Activated naive CD8-positive, alpha-beta T cell treated with anti-CD3 and anti-CD28 coated beads, Interleukin-2, amount 10 ng/mL, durations not matched to agents 7 days and 5 days (primary cell): ENCODE measurements at regions not wholly inside any gene's neighbourhood (a gene's known extent, or its start where the extent isn't known, plus 50 kb on each side); places are given as distances from the start of the nearest gene placed in this dataset.
A peak's percentile ranks its signal among the peaks of the same experiment; 100 is the strongest.
"Not testable (repeated sequence)": the region's sequence is repeated elsewhere in the genome, so short reads cannot be mapped to it uniquely, and the experiment has no call there.

Source experiments
- ATAC-seq: fragments of 150-1000 bp; cut with Tn5 transposase; one replicate; pipeline ENCODE4 v1.10.0; 2021; ENCODE audit warnings: low read depth, moderate library complexity
- POLR2A ChIA-PET: fragments of 350-600 bp; sonication (Branson Sonifier 250); formaldehyde crosslinking; loops from one replicate; lab custom pipeline; 2021; ENCODE audit warnings: antibody characterized with exemption; lab: Charles Lee
- DNase-seq: peaks from one replicate; pipeline ENCODE4 v3.0.0; 2021
- H3K27ac Mint-ChIP-seq: one replicate; pipeline ENCODE4 v1.8.0; 2022; ENCODE audit warnings: mild to moderate bottlenecking, mixed read lengths
- H3K27me3 Mint-ChIP-seq: one replicate; pipeline ENCODE4 v1.8.0; 2022; ENCODE audit warnings: mild to moderate bottlenecking, moderate library complexity, mixed read lengths
- H3K36me3 Mint-ChIP-seq: one replicate; pipeline ENCODE4 v1.8.0; 2021; ENCODE audit warnings: mild to moderate bottlenecking, mixed read lengths
- H3K4me1 Mint-ChIP-seq: one replicate; pipeline ENCODE4 v1.8.0; 2021; ENCODE audit warnings: mixed read lengths
- H3K4me3 Mint-ChIP-seq: one replicate; pipeline ENCODE4 v1.8.0; 2022; ENCODE audit warnings: mild to moderate bottlenecking, moderate library complexity, mixed read lengths
- H3K9me3 Mint-ChIP-seq: one replicate; pipeline ENCODE4 v1.8.0; 2021; ENCODE audit warnings: mixed read lengths

GRCh38 chr1:148397516-148397915, 85.6 kb downstream of the PPIAL4G start:
- Mint-ChIP-seq H3K4me3 (peak overlapping the region; percentile 63), H3K4me1 (peaks cover 12% of the 10 kb centered on the region), H3K27ac (peak overlapping the region; percentile 89)
- POLR2A ChIA-PET, H3K36me3 Mint-ChIP-seq, H3K9me3 Mint-ChIP-seq, DNase-seq, H3K27me3 Mint-ChIP-seq: not testable (repeated sequence)
- ATAC-seq = peak; percentile 15

GRCh38 chr1:148392505-148392904, 90.6 kb downstream of the PPIAL4G start:
- DNase-seq, H3K27ac Mint-ChIP-seq, H3K36me3 Mint-ChIP-seq, H3K9me3 Mint-ChIP-seq, H3K27me3 Mint-ChIP-seq, ATAC-seq: not testable (repeated sequence)
- POLR2A ChIA-PET = interaction anchor here (1.2 to 1.5 kb wide), 2 partner anchors 19 to 20 kb away, joined by 4 read pairs; no protein-coding TSS in a partner anchor
- Mint-ChIP-seq H3K4me1 (peaks cover 23% of the 10 kb centered on the region), H3K4me3 (peak overlapping the region; percentile 7)

- not testable (repeated sequence) for H3K27me3 Mint-ChIP-seq, H3K4me3 Mint-ChIP-seq, ATAC-seq, DNase-seq, H3K9me3 Mint-ChIP-seq, H3K36me3 Mint-ChIP-seq, H3K27ac Mint-ChIP-seq
- POLR2A ChIA-PET = interaction anchor here (1.5 kb wide), 1 partner anchor 19 kb away, joined by 4 read pairs; no protein-coding TSS in a partner anchor
- peaks cover 27% of the 10 kb centered on the region for H3K4me1 Mint-ChIP-seq
These were observed 91.8 kb downstream of the PPIAL4G start for GRCh38 chr1:148391323-148391722.

DNA sequence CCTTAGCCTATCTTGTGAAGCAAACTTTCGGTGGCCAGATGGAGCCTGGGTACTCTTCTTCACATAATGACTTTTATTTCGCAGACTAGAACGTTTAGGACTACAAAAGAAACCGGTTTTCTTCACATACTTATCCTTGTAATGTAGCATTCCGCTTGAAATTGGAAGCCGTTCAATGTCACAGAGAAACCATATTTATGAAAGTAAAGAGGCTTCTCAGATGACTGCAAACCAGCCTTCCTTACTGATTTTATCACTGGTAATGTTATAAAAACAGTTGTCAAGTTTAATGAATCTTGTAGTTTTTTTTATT, 94.1 kb downstream of the PPIAL4G start:
- peaks cover 2% of the 10 kb centered on the region for H3K36me3 Mint-ChIP-seq
- peak overlapping the region; percentile 99 for H3K27ac Mint-ChIP-seq
- no peaks in the 10 kb centered on the region for H3K9me3 Mint-ChIP-seq
- H3K4me1 Mint-ChIP-seq = peaks cover 32% of the 10 kb centered on the region
- DNase-seq (no peak), ATAC-seq (no peak)
- H3K27me3 Mint-ChIP-seq = no peaks in the 10 kb centered on the region
- peak overlapping the region; percentile 95 for H3K4me3 Mint-ChIP-seq
- POLR2A ChIA-PET = interaction anchor here (1.1 to 2.1 kb wide), 9 partner anchors 10 to 1304 kb away, joined by 3 to 56 read pairs (median 6); no protein-coding TSS in a partner anchor

DNA sequence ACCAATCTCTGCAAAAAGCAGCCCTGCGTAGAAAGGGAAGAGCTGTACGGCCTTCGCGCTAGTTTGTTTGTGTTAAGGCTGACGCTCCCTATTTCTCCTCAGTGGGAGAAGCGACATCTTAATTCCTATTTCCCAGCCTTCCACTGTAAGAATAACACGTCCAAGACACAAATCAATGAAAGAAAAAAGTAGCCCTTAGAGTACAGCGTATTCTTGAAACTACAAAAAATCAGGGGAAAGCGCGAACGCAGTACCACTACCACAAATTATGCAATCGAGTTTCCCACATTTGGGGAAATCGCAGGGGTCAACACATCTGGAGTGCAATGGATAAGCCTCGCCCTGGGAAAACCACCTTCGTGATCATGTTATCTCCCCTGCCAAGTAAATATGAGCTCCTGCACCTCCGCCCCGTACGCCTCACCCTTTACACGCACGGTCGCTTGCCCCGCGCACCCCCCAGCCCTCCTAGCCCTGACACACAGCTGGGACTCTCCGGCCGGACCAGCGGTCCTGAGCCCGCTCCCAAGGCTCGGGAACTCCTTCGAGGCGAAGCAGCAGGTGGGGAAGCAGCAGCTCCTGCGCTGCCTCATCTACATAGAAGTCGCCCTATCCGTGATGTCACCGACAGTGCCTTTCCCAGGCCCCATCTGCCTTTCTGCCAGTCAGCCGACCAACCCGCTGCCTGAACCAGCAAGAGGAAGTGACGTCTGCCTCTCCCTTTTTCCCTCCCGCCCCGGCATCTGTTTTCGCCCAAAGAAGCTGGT, 94.7 kb downstream of the PPIAL4G start:
- Mint-ChIP-seq H3K27ac (peak overlapping the region; percentile 99), H3K27me3 (no peaks in the 10 kb centered on the region), H3K9me3 (no peaks in the 10 kb centered on the region), H3K4me3 (peak overlapping the region; percentile 95), H3K4me1 (peaks cover 32% of the 10 kb centered on the region), H3K36me3 (peaks cover 2% of the 10 kb centered on the region)
- POLR2A ChIA-PET = interaction anchor here (1.1 to 2.1 kb wide), 9 partner anchors 9 to 1304 kb away, joined by 3 to 56 read pairs (median 6); no protein-coding TSS in a partner anchor
- peak; percentile 82 for DNase-seq
- ATAC-seq = peak; percentile 91

- not testable (repeated sequence) for ATAC-seq, H3K9me3 Mint-ChIP-seq, DNase-seq, H3K36me3 Mint-ChIP-seq, H3K27me3 Mint-ChIP-seq
- POLR2A ChIA-PET = interaction anchor here (1.1 to 2.1 kb wide), 9 partner anchors 8 to 1303 kb away, joined by 3 to 56 read pairs (median 6); no protein-coding TSS in a partner anchor
- H3K4me3 Mint-ChIP-seq = peak overlapping the region; percentile 95
- H3K27ac Mint-ChIP-seq = peak overlapping the region; percentile 99
- H3K4me1 Mint-ChIP-seq = peaks cover 34% of the 10 kb centered on the region
These were observed 95.2 kb downstream of the PPIAL4G start for GRCh38 chr1:148387949-148388259.

- POLR2A ChIA-PET = interaction anchor here (1.4 to 2.1 kb wide), 5 partner anchors 13 to 135 kb away, joined by 3 to 56 read pairs (median 16); no protein-coding TSS in a partner anchor
- DNase-seq, H3K9me3 Mint-ChIP-seq, H3K27me3 Mint-ChIP-seq, ATAC-seq, H3K36me3 Mint-ChIP-seq: not testable (repeated sequence)
- Mint-ChIP-seq H3K4me3 (peak overlapping the region; percentile 95), H3K4me1 (peaks cover 32% of the 10 kb centered on the region), H3K27ac (peak overlapping the region; percentile 72)
These were observed 95.8 kb downstream of the PPIAL4G start for GRCh38 chr1:148387122-148387948.

GRCh38 chr1:148386617-148387016, 96.5 kb downstream of the PPIAL4G start:
- H3K4me1 Mint-ChIP-seq = peaks cover 30% of the 10 kb centered on the region
- ATAC-seq = no peak

DNA sequence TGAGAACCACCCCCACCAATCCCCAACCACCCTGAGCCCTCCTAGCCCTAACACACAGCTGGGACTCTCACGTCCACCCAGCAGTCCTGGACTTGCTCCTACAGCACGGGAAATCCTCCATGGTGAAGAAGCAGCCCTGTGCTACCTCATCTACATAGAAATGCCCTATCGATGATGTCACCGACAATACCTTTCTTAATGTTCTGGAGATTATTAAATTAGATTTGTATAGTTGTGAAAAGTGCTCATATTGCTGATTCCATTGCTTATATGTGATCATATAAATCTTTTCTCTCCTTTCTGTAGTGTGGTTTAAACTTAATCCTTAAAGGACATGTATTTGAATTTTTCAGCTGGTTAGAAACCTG, 97.1 kb downstream of the PPIAL4G start:
- not testable (repeated sequence) for H3K9me3 Mint-ChIP-seq, H3K27me3 Mint-ChIP-seq, H3K4me3 Mint-ChIP-seq, H3K27ac Mint-ChIP-seq, DNase-seq, H3K36me3 Mint-ChIP-seq, ATAC-seq
- H3K4me1 Mint-ChIP-seq = peaks cover 30% of the 10 kb centered on the region
- POLR2A ChIA-PET = interaction anchor here (0.6 to 1.2 kb wide), 2 partner anchors 10 to 16 kb away, joined by 4 read pairs; no protein-coding TSS in a partner anchor

More at GRCh38 chr1:148386617-148387016, 96.5 kb downstream of the PPIAL4G start:
- Mint-ChIP-seq H3K36me3 (peaks cover 2% of the 10 kb centered on the region), H3K27ac (no peak overlapping the region), H3K4me3 (no peak overlapping the region), H3K9me3 (no peaks in the 10 kb centered on the region), H3K27me3 (no peaks in the 10 kb centered on the region)
- DNase-seq = no peak
- POLR2A ChIA-PET = no interaction called here

GRCh38 chr1:148385371-148386030, 97.6 kb downstream of the PPIAL4G start:
- no peaks in the 10 kb centered on the region for H3K9me3 Mint-ChIP-seq
- ATAC-seq (no peak), DNase-seq (no peak)
- POLR2A ChIA-PET = interaction anchor here (0.6 to 1.2 kb wide), 2 partner anchors 10 to 17 kb away, joined by 4 read pairs; no protein-coding TSS in a partner anchor
- H3K4me3 Mint-ChIP-seq = no peak overlapping the region
- H3K36me3 Mint-ChIP-seq = peaks cover 2% of the 10 kb centered on the region
- H3K27me3 Mint-ChIP-seq = no peaks in the 10 kb centered on the region
- peaks cover 30% of the 10 kb centered on the region for H3K4me1 Mint-ChIP-seq
- H3K27ac Mint-ChIP-seq = peak overlapping the region; percentile 32

- peaks cover 28% of the 10 kb centered on the region for H3K4me1 Mint-ChIP-seq
- H3K9me3 Mint-ChIP-seq = no peaks in the 10 kb centered on the region
- ATAC-seq = no peak
- POLR2A ChIA-PET = interaction anchor here (1.3 to 1.8 kb wide), 3 partner anchors 10 to 139 kb away, joined by 3 to 5 read pairs (median 4); no protein-coding TSS in a partner anchor
- peaks cover 2% of the 10 kb centered on the region for H3K36me3 Mint-ChIP-seq
- no peak overlapping the region for H3K27ac Mint-ChIP-seq
- H3K4me3 Mint-ChIP-seq = no peak overlapping the region
- H3K27me3 Mint-ChIP-seq = no peaks in the 10 kb centered on the region
- no peak for DNase-seq
These were observed 99.1 kb downstream of the PPIAL4G start for GRCh38 chr1:148383966-148384365.

GRCh38 chr1:148379697-148380096, 103.4 kb downstream of the PPIAL4G start:
- POLR2A ChIA-PET = interaction anchor here (1.9 kb wide), 1 partner anchor 9 kb away, joined by 6 read pairs; no protein-coding TSS in a partner anchor
- Mint-ChIP-seq H3K36me3 (no peaks in the 10 kb centered on the region), H3K27ac (no peak overlapping the region), H3K4me1 (peaks cover 7% of the 10 kb centered on the region), H3K9me3 (no peaks in the 10 kb centered on the region), H3K27me3 (no peaks in the 10 kb centered on the region), H3K4me3 (peak overlapping the region; percentile 44)
- DNase-seq (no peak), ATAC-seq (no peak)

DNA sequence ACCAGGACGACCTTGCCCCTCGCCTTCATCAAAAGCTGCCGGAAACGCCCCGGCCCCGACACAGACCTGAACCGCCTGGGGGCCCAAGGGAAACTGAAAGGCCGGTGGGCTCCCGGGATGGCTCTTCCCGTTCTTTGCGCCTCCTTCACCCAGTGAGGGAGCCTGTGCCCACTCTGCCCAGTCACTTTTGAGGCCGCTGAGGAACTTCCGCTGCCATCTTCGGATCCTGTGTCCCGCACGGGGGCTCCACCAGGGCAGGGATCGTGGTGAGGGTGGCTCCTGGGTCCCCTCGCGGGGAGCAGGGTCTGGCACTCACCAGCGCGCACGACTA, 104.0 kb downstream of the PPIAL4G start:
- Mint-ChIP-seq H3K27me3 (no peaks in the 10 kb centered on the region), H3K27ac (no peak overlapping the region), H3K4me3 (peak overlapping the region; percentile 44), H3K4me1 (peaks cover 7% of the 10 kb centered on the region), H3K36me3 (no peaks in the 10 kb centered on the region), H3K9me3 (no peaks in the 10 kb centered on the region)
- no peak for ATAC-seq
- no peak for DNase-seq
- POLR2A ChIA-PET = interaction anchor here (1.9 kb wide), 1 partner anchor 9 kb away, joined by 6 read pairs; no protein-coding TSS in a partner anchor
